Lower lobe of right lung (tissue), 2 donors: ENCODE measurements at regions not wholly inside any gene's neighbourhood (a gene's known extent, or its start where the extent isn't known, plus 50 kb on each side); places are given as distances from the start of the nearest gene placed in this dataset.

ENCODE experiments used
- ATAC-seq, 2 donors: fragments of 200-7000 bp; cut with Tn5 transposase; one replicate each; pipeline ENCODE4 v1.9.1; 2020 to 2022; ENCODE audit warnings: mild to moderate bottlenecking in 2 of 2, moderate library complexity in 2 of 2
- DNase-seq: peaks from one replicate; pipeline ENCODE4 v3.0.0-alpha.2; 2020
- H3K27ac ChIP-seq: fragments of 200-600 bp; one replicate; pipeline ENCODE4 v1.8.0; 2022
- H3K27me3 ChIP-seq: fragments of 200-600 bp; one replicate; pipeline ENCODE4 v1.8.0; 2022; ENCODE audit warnings: low read depth
- H3K36me3 ChIP-seq: fragments of 200-600 bp; one replicate; pipeline ENCODE4 v1.8.0; 2022; ENCODE audit warnings: mild to moderate bottlenecking
- H3K4me1 ChIP-seq: fragments of 200-600 bp; one replicate; pipeline ENCODE4 v1.8.0; 2022
- H3K4me3 ChIP-seq: fragments of 200-600 bp; one replicate; pipeline ENCODE4 v1.8.0; 2022; ENCODE audit warnings: mild to moderate bottlenecking
- H3K9me3 ChIP-seq: fragments of 200-600 bp; one replicate; pipeline ENCODE4 v1.8.0; 2022
- intact Hi-C: fragments of 100-400 bp; cut with DNase I; formaldehyde crosslinking; loops from one replicate; pipeline ENCODE4 v1.11.0; 2022
- TF ChIP-seq, protein P1 (sequence below): fragments of 200-600 bp; IDR thresholded peaks from one replicate; pipeline ENCODE4 v1.8.0; 2022; ENCODE audit warnings: antibody characterized with exemption, mild to moderate bottlenecking
- donor health status: DM: no; HTN: yes; CAD: no; lungs with severe emphysema.

DNA sequence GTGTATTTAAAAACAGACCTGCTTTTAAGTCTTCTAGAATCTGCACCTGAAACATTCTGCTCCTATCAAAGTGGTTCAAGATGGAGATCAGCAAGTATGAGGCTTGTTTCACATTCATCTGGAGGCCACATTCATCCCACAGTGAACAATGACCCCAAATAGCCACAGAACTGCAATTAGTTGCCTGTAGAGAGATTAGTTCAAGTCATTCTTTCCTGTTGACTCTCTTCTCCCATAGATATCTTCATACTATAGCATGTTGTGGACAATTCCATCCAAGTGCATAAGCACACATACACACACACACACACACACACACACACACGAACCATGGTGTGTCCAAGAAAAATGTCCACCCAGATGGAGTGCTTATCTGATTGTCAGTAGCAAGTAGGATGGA is 101.7 kb upstream of the FGGY start:
- intact Hi-C loops, result no loop called here
- H3K27ac ChIP-seq, result no peak overlapping the region
- ATAC-seq (no peak), DNase-seq (no peak)
- H3K4me1 ChIP-seq, result no peaks in the 10 kb centered on the region
- TF ChIP-seq, protein P1, sequence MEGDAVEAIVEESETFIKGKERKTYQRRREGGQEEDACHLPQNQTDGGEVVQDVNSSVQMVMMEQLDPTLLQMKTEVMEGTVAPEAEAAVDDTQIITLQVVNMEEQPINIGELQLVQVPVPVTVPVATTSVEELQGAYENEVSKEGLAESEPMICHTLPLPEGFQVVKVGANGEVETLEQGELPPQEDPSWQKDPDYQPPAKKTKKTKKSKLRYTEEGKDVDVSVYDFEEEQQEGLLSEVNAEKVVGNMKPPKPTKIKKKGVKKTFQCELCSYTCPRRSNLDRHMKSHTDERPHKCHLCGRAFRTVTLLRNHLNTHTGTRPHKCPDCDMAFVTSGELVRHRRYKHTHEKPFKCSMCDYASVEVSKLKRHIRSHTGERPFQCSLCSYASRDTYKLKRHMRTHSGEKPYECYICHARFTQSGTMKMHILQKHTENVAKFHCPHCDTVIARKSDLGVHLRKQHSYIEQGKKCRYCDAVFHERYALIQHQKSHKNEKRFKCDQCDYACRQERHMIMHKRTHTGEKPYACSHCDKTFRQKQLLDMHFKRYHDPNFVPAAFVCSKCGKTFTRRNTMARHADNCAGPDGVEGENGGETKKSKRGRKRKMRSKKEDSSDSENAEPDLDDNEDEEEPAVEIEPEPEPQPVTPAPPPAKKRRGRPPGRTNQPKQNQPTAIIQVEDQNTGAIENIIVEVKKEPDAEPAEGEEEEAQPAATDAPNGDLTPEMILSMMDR, result no peak
- H3K27me3 ChIP-seq, result no peaks in the 10 kb centered on the region
- H3K4me3 ChIP-seq, result no peak overlapping the region
- H3K9me3 ChIP-seq, result no peaks in the 10 kb centered on the region
- H3K36me3 ChIP-seq, result no peaks in the 10 kb centered on the region

DNA sequence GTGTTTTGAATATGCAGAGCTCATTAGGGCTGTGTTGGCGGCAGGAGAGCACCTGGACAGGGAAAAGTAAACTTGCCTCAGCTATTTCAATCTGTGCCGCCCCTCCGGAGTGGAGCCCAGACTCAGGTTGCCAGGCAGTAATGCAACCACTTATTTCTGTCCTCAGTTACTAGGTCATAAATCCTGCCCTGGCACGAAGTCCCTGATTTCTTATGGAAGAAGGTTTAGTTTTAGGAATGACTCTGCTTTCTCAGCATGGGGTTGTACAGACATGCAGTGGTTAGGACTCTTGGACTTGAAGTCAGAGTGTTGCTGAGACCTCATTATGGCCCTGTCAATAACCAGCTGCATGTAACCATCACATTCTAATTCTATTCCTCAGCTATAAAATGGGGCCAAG is 98.3 kb upstream of the FGGY start:
- intact Hi-C loops, result no loop called here
- ATAC-seq, result no peak
- no peaks in the 10 kb centered on the region for H3K9me3 ChIP-seq
- no peaks in the 10 kb centered on the region for H3K27me3 ChIP-seq
- peaks cover 6% of the 10 kb centered on the region for H3K4me1 ChIP-seq
- DNase-seq, result no peak
- TF ChIP-seq, protein P1, result no peak
- no peak overlapping the region for H3K27ac ChIP-seq
- H3K36me3 ChIP-seq, result no peaks in the 10 kb centered on the region
- no peak overlapping the region for H3K4me3 ChIP-seq

DNA sequence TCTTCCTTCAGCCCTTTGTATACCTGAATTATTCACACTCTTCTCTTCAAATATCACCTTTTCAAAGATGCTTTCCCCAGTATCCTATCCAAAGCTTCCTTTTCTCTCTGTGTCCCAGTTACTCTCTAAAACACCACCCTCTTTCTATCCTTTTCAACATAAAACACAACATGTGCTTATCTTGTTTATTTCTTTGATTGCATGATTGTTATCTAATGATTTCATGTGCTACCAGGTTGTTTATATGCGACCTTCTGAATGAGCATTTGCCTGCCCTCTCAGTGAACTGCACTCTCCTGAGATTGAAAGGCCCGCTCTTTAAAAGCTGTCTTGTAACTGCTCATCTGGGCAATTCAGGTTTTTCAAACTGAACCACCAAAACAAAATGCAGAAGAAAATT is 97.7 kb upstream of the FGGY start:
- H3K4me1 ChIP-seq, result peaks cover 12% of the 10 kb centered on the region
- intact Hi-C loops, result no loop called here
- H3K36me3 ChIP-seq, result no peaks in the 10 kb centered on the region
- H3K9me3 ChIP-seq, result no peaks in the 10 kb centered on the region
- DNase-seq, result no peak
- no peak overlapping the region for H3K4me3 ChIP-seq
- TF ChIP-seq, protein P1, result no peak
- no peaks in the 10 kb centered on the region for H3K27me3 ChIP-seq
- H3K27ac ChIP-seq, result no peak overlapping the region
- ATAC-seq, result no peak

DNA sequence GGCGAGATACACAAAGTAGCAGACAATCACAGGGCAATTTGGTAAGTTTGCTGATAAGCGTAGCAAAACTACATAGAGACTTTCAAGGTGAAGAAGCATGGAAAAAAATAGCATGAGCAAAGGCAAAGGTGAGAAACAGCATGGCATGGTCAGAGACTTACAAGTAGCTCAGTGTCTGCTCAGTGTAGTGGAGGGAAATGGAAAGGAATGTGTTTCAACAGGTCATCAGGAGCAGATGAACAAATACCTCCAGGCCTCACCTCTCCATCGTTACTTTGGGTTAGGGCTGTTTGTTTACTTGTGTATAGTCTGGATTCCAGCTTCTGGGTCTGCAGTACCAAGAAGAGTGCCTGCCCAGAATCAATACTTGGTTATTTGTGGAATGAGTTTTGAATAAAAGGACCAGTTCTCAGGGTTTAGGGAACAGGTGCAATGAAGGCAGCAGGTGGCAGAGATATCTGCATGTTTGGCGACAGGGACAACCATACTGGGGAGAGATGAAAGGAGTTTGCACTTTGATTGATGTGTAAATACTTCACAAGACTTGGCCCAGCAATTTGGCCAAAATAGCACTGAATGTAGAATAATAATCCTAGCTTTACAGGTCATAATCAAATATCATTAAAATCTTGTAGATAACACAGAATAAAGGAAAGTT is 97.0 kb upstream of the FGGY start:
- no peak for ATAC-seq
- intact Hi-C loops, result no loop called here
- peaks cover 12% of the 10 kb centered on the region for H3K4me1 ChIP-seq

DNA sequence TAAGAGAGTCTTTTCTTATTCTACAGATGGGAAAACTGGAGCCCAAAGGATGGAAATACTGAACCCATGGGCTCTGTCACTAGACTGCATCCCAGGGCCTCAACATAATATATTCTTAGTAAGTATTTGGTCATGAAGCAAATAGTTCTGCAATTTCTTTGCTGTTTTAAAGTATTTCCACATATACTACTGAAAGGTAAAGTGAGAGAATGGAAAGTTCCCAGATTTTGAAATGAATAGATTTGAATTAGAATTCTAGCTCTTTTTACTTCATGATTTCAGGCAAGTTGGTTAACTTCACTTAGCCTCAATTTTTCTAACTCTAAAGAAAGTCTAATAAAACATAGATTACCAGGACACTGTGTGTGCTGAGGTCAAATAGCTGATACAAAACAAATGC is 95.6 kb upstream of the FGGY start:
- intact Hi-C loops, result no loop called here
- Histone ChIP-seq H3K9me3 (peaks cover 6% of the 10 kb centered on the region), H3K4me3 (no peak overlapping the region), H3K36me3 (no peaks in the 10 kb centered on the region), H3K4me1 (peaks cover 12% of the 10 kb centered on the region), H3K27ac (no peak overlapping the region), H3K27me3 (no peaks in the 10 kb centered on the region)
- TF ChIP-seq, protein P1, result no peak
- ATAC-seq (no peak), DNase-seq (no peak)

More for the DNA sequence above, 97.0 kb upstream of the FGGY start:
- TF ChIP-seq, protein P1, result no peak
- H3K4me3 ChIP-seq, result no peak overlapping the region
- no peak overlapping the region for H3K27ac ChIP-seq
- H3K9me3 ChIP-seq, result peaks cover 4% of the 10 kb centered on the region
- no peaks in the 10 kb centered on the region for H3K27me3 ChIP-seq
- no peak for DNase-seq
- H3K36me3 ChIP-seq, result no peaks in the 10 kb centered on the region

DNA sequence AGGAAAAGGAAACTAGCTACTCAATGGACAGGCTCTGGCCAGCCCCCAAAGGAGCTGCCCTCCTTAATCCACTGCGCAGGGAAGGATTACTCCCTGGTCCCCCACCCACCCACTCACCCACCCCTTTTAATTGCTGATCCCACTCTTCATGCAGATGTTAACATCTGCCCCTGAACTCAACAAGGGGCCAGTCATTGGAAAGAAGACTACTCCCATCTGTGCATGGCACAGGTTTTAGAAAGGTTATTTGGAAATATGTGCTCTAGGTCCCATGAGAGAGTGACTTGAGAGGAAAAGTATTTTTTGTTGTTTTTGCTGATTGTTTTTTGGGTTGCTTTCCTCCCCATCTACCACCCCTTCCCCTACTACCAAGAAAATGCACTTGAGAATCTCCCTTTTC is 94.4 kb upstream of the FGGY start:
- DNase-seq (no peak), ATAC-seq (no peak)
- peaks cover 6% of the 10 kb centered on the region for H3K9me3 ChIP-seq
- H3K27me3 ChIP-seq, result no peaks in the 10 kb centered on the region
- TF ChIP-seq, protein P1, result no peak
- intact Hi-C loops, result no loop called here
- peaks cover 12% of the 10 kb centered on the region for H3K4me1 ChIP-seq
- H3K4me3 ChIP-seq, result no peak overlapping the region
- H3K36me3 ChIP-seq, result no peaks in the 10 kb centered on the region
- no peak overlapping the region for H3K27ac ChIP-seq
